AG10803 (cell line): ENCODE measurements at regions not wholly inside any gene's neighbourhood (a gene's known extent, or its start where the extent isn't known, plus 50 kb on each side); places are given as distances from the start of the nearest gene placed in this dataset.
"Not testable (repeated sequence)": the region's sequence is repeated elsewhere in the genome, so short reads cannot be mapped to it uniquely, and the experiment has no call there.

Source experiments
- DNase-seq: peaks from one replicate; pipeline ENCODE4 v3.0.0; 2010; ENCODE audit warnings: low read depth
- H3K4me3 ChIP-seq: 2 replicates; pipeline ENCODE4 v1.5.1; 2011; ENCODE audit warnings: mild to moderate bottlenecking, low read length, control low read depth
- CTCF ChIP-seq: conservative IDR thresholded peaks from 2 replicates; pipeline ENCODE4 v1.5.1; 2011; ENCODE audit warnings: mild to moderate bottlenecking, low read length, control low read depth, inconsistent platforms

- no peak overlapping the region for H3K4me3 ChIP-seq
- DNase-seq = no peak
- no peak for TF ChIP-seq CTCF
Observed at GRCh38 chr3:118229196-118229595, 805.5 kb downstream of the IGSF11 start.

GRCh38 chr3:118231578-118231977 lies 803.1 kb downstream of the IGSF11 start:
- no peak for TF ChIP-seq CTCF

GRCh38 chr3:118239253-118239652 lies 795.4 kb downstream of the IGSF11 start:
- no peak overlapping the region for H3K4me3 ChIP-seq
- no peak for TF ChIP-seq CTCF
- no peak for DNase-seq

More at GRCh38 chr3:118231578-118231977, 803.1 kb downstream of the IGSF11 start:
- no peak overlapping the region for H3K4me3 ChIP-seq
- DNase-seq = no peak

GRCh38 chr3:118244761-118245160 lies 789.9 kb downstream of the IGSF11 start:
- no peak overlapping the region for H3K4me3 ChIP-seq
- TF ChIP-seq CTCF = no peak
- no peak for DNase-seq

GRCh38 chr3:118245312-118245711 lies 789.3 kb downstream of the IGSF11 start:
- no peak for TF ChIP-seq CTCF
- no peak for DNase-seq
- no peak overlapping the region for H3K4me3 ChIP-seq

GRCh38 chr3:118258850-118259249 lies 775.8 kb downstream of the IGSF11 start:
- not testable (repeated sequence) for H3K4me3 ChIP-seq, DNase-seq

- no peak overlapping the region for H3K4me3 ChIP-seq
- no peak for TF ChIP-seq CTCF
- DNase-seq = no peak
Observed at GRCh38 chr3:118262800-118263402, 771.7 kb downstream of the IGSF11 start.

GRCh38 chr3:118267588-118267987 lies 767.1 kb downstream of the IGSF11 start:
- H3K4me3 ChIP-seq = no peak overlapping the region
- no peak for DNase-seq
- TF ChIP-seq CTCF = no peak
